SK-N-MC (cell line): ENCODE measurements at regions not wholly inside any gene's neighbourhood (a gene's known extent, or its start where the extent isn't known, plus 50 kb on each side); places are given as distances from the start of the nearest gene placed in this dataset.

Experiments
- EZH2 ChIP-seq: fragments of 200-600 bp; sonication (generic); IDR thresholded peaks from one replicate; pipeline ENCODE4 v1.6.1; 2017; ENCODE audit warnings: antibody characterized with exemption
- POLR2AphosphoS5 ChIP-seq: IDR thresholded peaks from 2 replicates; pipeline ENCODE4 v1.6.1; 2012; ENCODE audit warnings: mild to moderate bottlenecking, low read depth, low read length, borderline replicate concordance

GRCh38 chr14:104477666-104478380 is 101.7 kb upstream of the C14orf180 start:
- no peak for TF ChIP-seq POLR2AphosphoS5
- TF ChIP-seq EZH2: no peak
